Activated T-cell treated with anti-CD3 and anti-CD28 coated beads, Interleukin-2, amount 50 U/mL, for 4 hours (primary cell): ENCODE measurements at regions not wholly inside any gene's neighbourhood (a gene's known extent, or its start where the extent isn't known, plus 50 kb on each side); places are given as distances from the start of the nearest gene placed in this dataset.

Experiments
- ATAC-seq, 2 donors: fragments of 200-7000 bp; cut with Tn5 transposase; one replicate each; pipeline ENCODE4 v1.10.0; 2021
- DNase-seq: peaks from one replicate; pipeline ENCODE4 v3.0.0-alpha.2; 2020
- H3K27me3 Mint-ChIP-seq: one replicate; pipeline ENCODE4 v1.8.0; 2021; ENCODE audit warnings: low read depth, mixed read lengths
- H3K36me3 Mint-ChIP-seq: one replicate; pipeline ENCODE4 v1.8.0; 2022; ENCODE audit warnings: mixed read lengths; ENCODE audit not compliant: insufficient read depth
- H3K4me1 Mint-ChIP-seq: one replicate; pipeline ENCODE4 v1.8.0; 2021; ENCODE audit warnings: low read depth, mixed read lengths
- H3K4me3 Mint-ChIP-seq: one replicate; pipeline ENCODE4 v1.8.0; 2021; ENCODE audit warnings: mild to moderate bottlenecking, moderate library complexity, mixed read lengths
- H3K9me3 Mint-ChIP-seq: one replicate; pipeline ENCODE4 v1.8.0; 2021; ENCODE audit warnings: mixed read lengths

GRCh38 chr3:174336784-174337183 lies 522.4 kb upstream of the NAALADL2 start:
- H3K36me3 Mint-ChIP-seq: no peaks in the 10 kb centered on the region
- no peak for DNase-seq
- H3K9me3 Mint-ChIP-seq: no peaks in the 10 kb centered on the region
- H3K4me1 Mint-ChIP-seq: no peaks in the 10 kb centered on the region
- H3K4me3 Mint-ChIP-seq: no peak overlapping the region
- no peak for ATAC-seq
- H3K27me3 Mint-ChIP-seq: no peaks in the 10 kb centered on the region

GRCh38 chr3:174337227-174337626 lies 521.9 kb upstream of the NAALADL2 start:
- H3K36me3 Mint-ChIP-seq: no peaks in the 10 kb centered on the region
- ATAC-seq (no peak), DNase-seq (no peak)
- H3K9me3 Mint-ChIP-seq: no peaks in the 10 kb centered on the region
- no peaks in the 10 kb centered on the region for H3K27me3 Mint-ChIP-seq
- H3K4me3 Mint-ChIP-seq: no peak overlapping the region
- no peaks in the 10 kb centered on the region for H3K4me1 Mint-ChIP-seq

GRCh38 chr3:174340624-174341587 lies 518.2 kb upstream of the NAALADL2 start:
- no peak for DNase-seq
- Mint-ChIP-seq H3K4me3 (no peak overlapping the region), H3K27me3 (no peaks in the 10 kb centered on the region), H3K4me1 (no peaks in the 10 kb centered on the region), H3K36me3 (no peaks in the 10 kb centered on the region), H3K9me3 (no peaks in the 10 kb centered on the region)
- no peak for ATAC-seq

GRCh38 chr3:174342171-174342570 lies 517.0 kb upstream of the NAALADL2 start:
- H3K9me3 Mint-ChIP-seq: no peaks in the 10 kb centered on the region

GRCh38 chr3:174342941-174343501 lies 516.1 kb upstream of the NAALADL2 start:
- Mint-ChIP-seq H3K9me3 (peaks cover 4% of the 10 kb centered on the region), H3K4me1 (no peaks in the 10 kb centered on the region), H3K36me3 (no peaks in the 10 kb centered on the region), H3K4me3 (no peak overlapping the region), H3K27me3 (no peaks in the 10 kb centered on the region)
- ATAC-seq (no peak), DNase-seq (no peak)

More at GRCh38 chr3:174342171-174342570, 517.0 kb upstream of the NAALADL2 start:
- no peak for DNase-seq
- ATAC-seq: no peak
- H3K4me1 Mint-ChIP-seq: no peaks in the 10 kb centered on the region
- no peaks in the 10 kb centered on the region for H3K27me3 Mint-ChIP-seq
- no peaks in the 10 kb centered on the region for H3K36me3 Mint-ChIP-seq
- no peak overlapping the region for H3K4me3 Mint-ChIP-seq

GRCh38 chr3:174346141-174346540 lies 513.0 kb upstream of the NAALADL2 start:
- DNase-seq (no peak), ATAC-seq (no peak)
- Mint-ChIP-seq H3K36me3 (no peaks in the 10 kb centered on the region), H3K4me1 (no peaks in the 10 kb centered on the region), H3K4me3 (no peak overlapping the region), H3K27me3 (no peaks in the 10 kb centered on the region), H3K9me3 (peaks cover 9% of the 10 kb centered on the region)

GRCh38 chr3:174346571-174346970 lies 512.6 kb upstream of the NAALADL2 start:
- no peak for ATAC-seq
- no peaks in the 10 kb centered on the region for H3K36me3 Mint-ChIP-seq
- no peaks in the 10 kb centered on the region for H3K27me3 Mint-ChIP-seq
- no peak for DNase-seq
- no peak overlapping the region for H3K4me3 Mint-ChIP-seq
- peaks cover 9% of the 10 kb centered on the region for H3K9me3 Mint-ChIP-seq
- no peaks in the 10 kb centered on the region for H3K4me1 Mint-ChIP-seq

GRCh38 chr3:174347474-174348138 lies 511.5 kb upstream of the NAALADL2 start:
- DNase-seq: no peak
- no peaks in the 10 kb centered on the region for H3K27me3 Mint-ChIP-seq
- H3K36me3 Mint-ChIP-seq: no peaks in the 10 kb centered on the region
- no peak for ATAC-seq
- no peak overlapping the region for H3K4me3 Mint-ChIP-seq
- no peaks in the 10 kb centered on the region for H3K4me1 Mint-ChIP-seq
- H3K9me3 Mint-ChIP-seq: peaks cover 9% of the 10 kb centered on the region

- Mint-ChIP-seq H3K4me1 (no peaks in the 10 kb centered on the region), H3K4me3 (no peak overlapping the region), H3K9me3 (peaks cover 9% of the 10 kb centered on the region), H3K27me3 (no peaks in the 10 kb centered on the region), H3K36me3 (no peaks in the 10 kb centered on the region)
- DNase-seq: no peak
- ATAC-seq: no peak
Observed at GRCh38 chr3:174352227-174352626, 506.9 kb upstream of the NAALADL2 start.

GRCh38 chr3:174355505-174355904 lies 503.6 kb upstream of the NAALADL2 start:
- H3K27me3 Mint-ChIP-seq: no peaks in the 10 kb centered on the region
- no peaks in the 10 kb centered on the region for H3K9me3 Mint-ChIP-seq
- no peak overlapping the region for H3K4me3 Mint-ChIP-seq
- ATAC-seq (no peak), DNase-seq (no peak)
- H3K4me1 Mint-ChIP-seq: no peaks in the 10 kb centered on the region
- H3K36me3 Mint-ChIP-seq: no peaks in the 10 kb centered on the region

- Mint-ChIP-seq H3K27me3 (no peaks in the 10 kb centered on the region), H3K36me3 (no peaks in the 10 kb centered on the region), H3K4me3 (no peak overlapping the region), H3K4me1 (no peaks in the 10 kb centered on the region), H3K9me3 (no peaks in the 10 kb centered on the region)
- DNase-seq (no peak), ATAC-seq (no peak)
Observed at GRCh38 chr3:174356596-174356995, 502.5 kb upstream of the NAALADL2 start.

GRCh38 chr3:174358252-174358651 lies 500.9 kb upstream of the NAALADL2 start:
- H3K9me3 Mint-ChIP-seq: no peaks in the 10 kb centered on the region
- no peaks in the 10 kb centered on the region for H3K27me3 Mint-ChIP-seq
- no peak for ATAC-seq
- no peak for DNase-seq
- H3K4me1 Mint-ChIP-seq: no peaks in the 10 kb centered on the region
- H3K4me3 Mint-ChIP-seq: no peak overlapping the region
- no peaks in the 10 kb centered on the region for H3K36me3 Mint-ChIP-seq

- Mint-ChIP-seq H3K4me3 (no peak overlapping the region), H3K27me3 (no peaks in the 10 kb centered on the region), H3K9me3 (no peaks in the 10 kb centered on the region), H3K36me3 (no peaks in the 10 kb centered on the region), H3K4me1 (no peaks in the 10 kb centered on the region)
- ATAC-seq (no peak), DNase-seq (no peak)
Observed at GRCh38 chr3:174362556-174362955, 496.6 kb upstream of the NAALADL2 start.

- ATAC-seq (no peak), DNase-seq (no peak)
- H3K27me3 Mint-ChIP-seq: no peaks in the 10 kb centered on the region
- H3K4me1 Mint-ChIP-seq: no peaks in the 10 kb centered on the region
- no peak overlapping the region for H3K4me3 Mint-ChIP-seq
- no peaks in the 10 kb centered on the region for H3K36me3 Mint-ChIP-seq
- H3K9me3 Mint-ChIP-seq: no peaks in the 10 kb centered on the region
Observed at GRCh38 chr3:174363256-174363655, 495.9 kb upstream of the NAALADL2 start.

GRCh38 chr3:174365796-174366195 lies 493.3 kb upstream of the NAALADL2 start:
- Mint-ChIP-seq H3K4me1 (no peaks in the 10 kb centered on the region), H3K27me3 (no peaks in the 10 kb centered on the region), H3K9me3 (peaks cover 9% of the 10 kb centered on the region), H3K36me3 (no peaks in the 10 kb centered on the region), H3K4me3 (no peak overlapping the region)
- no peak for DNase-seq
- ATAC-seq: no peak
